CD4-positive, alpha-beta T cell (primary cell): ENCODE measurements at regions not wholly inside any gene's neighbourhood (a gene's known extent, or its start where the extent isn't known, plus 50 kb on each side); places are given as distances from the start of the nearest gene placed in this dataset.

Experiments used
- ATAC-seq: fragments of 200-7000 bp; cut with Tn5 transposase; one replicate; pipeline ENCODE4 v1.10.0; 2022; ENCODE audit warnings: mild to moderate bottlenecking; ENCODE audit not compliant: poor library complexity
- CTCF ChIA-PET: fragments of 350-600 bp; sonication (Branson Sonifier 250); formaldehyde crosslinking; loops from one replicate; lab custom pipeline; 2021; ENCODE audit warnings: antibody characterized with exemption, inconsistent platforms; lab: Charles Lee
- POLR2A ChIA-PET: fragments of 350-600 bp; sonication (Branson Sonifier 250); formaldehyde crosslinking; loops from one replicate; lab custom pipeline; 2021; ENCODE audit warnings: antibody characterized with exemption, inconsistent platforms; lab: Charles Lee
- DNase-seq, 14 experiments: peaks; one replicate each; pipeline ENCODE4 v3.0.0-alpha.2; 2013 to 2020; ENCODE audit warnings: mixed read lengths in 2 of 14
- H3K27ac ChIP-seq, 2 donors: one replicate each; pipeline versions ENCODE4 v1.5.1 to v1.7.0; 2013; ENCODE audit warnings: low read length in 2 of 2, low read depth in 1 of 2, mild to moderate bottlenecking in 1 of 2
- H3K27me3 ChIP-seq, 2 experiments: 1 replicate in 1 of 2; 2 replicates in 1 of 2; pipeline versions ENCODE4 v1.6.1 to v1.7.0; 2013; ENCODE audit warnings: low read length in 2 of 2, control low read depth in 1 of 2, mild to moderate bottlenecking in 1 of 2, moderate library complexity in 1 of 2; ENCODE audit not compliant: insufficient read depth in 2 of 2, control insufficient read depth in 1 of 2
- H3K36me3 ChIP-seq: one replicate; pipeline ENCODE4 v1.6.1; 2013; ENCODE audit warnings: low read length, control low read depth; ENCODE audit not compliant: insufficient read depth
- H3K4me1 ChIP-seq: one replicate; pipeline ENCODE4 v1.6.1; 2013; ENCODE audit warnings: low read length, control low read depth; ENCODE audit not compliant: insufficient read depth
- H3K4me3 ChIP-seq: one replicate; pipeline ENCODE4 v1.5.1; 2013; ENCODE audit warnings: mild to moderate bottlenecking, low read length, moderate library complexity
- H3K9me3 ChIP-seq, 2 experiments: 1 replicate in 1 of 2; 2 replicates in 1 of 2; pipeline versions ENCODE4 v1.6.1 to v1.7.0; 2013; ENCODE audit warnings: low read length in 2 of 2, mild to moderate bottlenecking in 2 of 2, control low read depth in 1 of 2, moderate library complexity in 1 of 2; ENCODE audit not compliant: control insufficient read depth in 1 of 2, insufficient read depth in 1 of 2
- H3K27ac Mint-ChIP-seq: one replicate; pipeline ENCODE4 v1.8.0; 2020; ENCODE audit warnings: mixed read lengths
- H3K27me3 Mint-ChIP-seq: one replicate; pipeline ENCODE4 v1.8.0; 2021; ENCODE audit warnings: mixed read lengths
- H3K36me3 Mint-ChIP-seq: one replicate; pipeline ENCODE4 v1.8.0; 2021; ENCODE audit warnings: low read depth, mixed read lengths
- H3K4me1 Mint-ChIP-seq: one replicate; pipeline ENCODE4 v1.8.0; 2021; ENCODE audit warnings: low read depth, mixed read lengths
- H3K4me3 Mint-ChIP-seq: one replicate; pipeline ENCODE4 v1.8.0; 2020; ENCODE audit warnings: mild to moderate bottlenecking, mixed read lengths
- H3K9me3 Mint-ChIP-seq: one replicate; pipeline ENCODE4 v1.8.0; 2020; ENCODE audit warnings: mixed read lengths
- intact Hi-C, 2 experiments: fragments of 100-400 bp; cut with DNase I in 1 of 2; cut with micrococcal nuclease in 1 of 2; formaldehyde crosslinking; loops; one replicate each; pipeline versions ENCODE4 v1.15.1 to v1.9.0; 2023 to 2025; cut with DNase I, micrococcal nuclease
- TF ChIP-seq, protein P1 (sequence below): fragments of 200-600 bp; IDR thresholded peaks from one replicate; pipeline ENCODE4 v1.8.0; 2022; ENCODE audit warnings: antibody characterized with exemption, mild to moderate bottlenecking

DNA sequence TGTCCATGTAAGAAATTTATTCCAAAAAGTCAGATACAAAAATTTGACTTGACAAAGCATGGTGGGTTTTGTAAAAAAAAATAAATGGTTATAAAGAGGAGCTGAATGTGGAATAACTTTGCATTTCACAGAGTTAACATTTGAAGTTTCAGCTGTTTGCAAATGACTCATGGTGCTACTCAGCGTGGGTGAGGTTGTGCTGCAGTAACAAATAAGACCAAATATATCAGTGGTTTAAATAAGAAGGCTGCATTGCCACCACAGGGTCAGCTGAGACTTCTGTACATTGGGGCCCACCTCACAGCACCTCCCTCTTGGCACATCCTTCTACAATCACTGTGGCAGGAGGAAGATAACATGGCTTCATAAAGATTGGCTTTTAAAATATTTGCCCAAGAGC lies 272.5 kb upstream of the SULF2 start:
- DNase-seq (no peak), ATAC-seq (no peak)
- H3K4me1 Mint-ChIP-seq, result no peaks in the 10 kb centered on the region
- H3K27ac ChIP-seq, result no peak overlapping the region
- H3K27me3 ChIP-seq, result peaks cover 0 to 3% of the 10 kb centered on the region in 2 experiments
- no peaks in the 10 kb centered on the region for H3K36me3 Mint-ChIP-seq
- H3K27ac Mint-ChIP-seq, result no peak overlapping the region
- H3K4me3 ChIP-seq, result no peak overlapping the region
- POLR2A ChIA-PET, result no interaction called here
- TF ChIP-seq, protein P1, sequence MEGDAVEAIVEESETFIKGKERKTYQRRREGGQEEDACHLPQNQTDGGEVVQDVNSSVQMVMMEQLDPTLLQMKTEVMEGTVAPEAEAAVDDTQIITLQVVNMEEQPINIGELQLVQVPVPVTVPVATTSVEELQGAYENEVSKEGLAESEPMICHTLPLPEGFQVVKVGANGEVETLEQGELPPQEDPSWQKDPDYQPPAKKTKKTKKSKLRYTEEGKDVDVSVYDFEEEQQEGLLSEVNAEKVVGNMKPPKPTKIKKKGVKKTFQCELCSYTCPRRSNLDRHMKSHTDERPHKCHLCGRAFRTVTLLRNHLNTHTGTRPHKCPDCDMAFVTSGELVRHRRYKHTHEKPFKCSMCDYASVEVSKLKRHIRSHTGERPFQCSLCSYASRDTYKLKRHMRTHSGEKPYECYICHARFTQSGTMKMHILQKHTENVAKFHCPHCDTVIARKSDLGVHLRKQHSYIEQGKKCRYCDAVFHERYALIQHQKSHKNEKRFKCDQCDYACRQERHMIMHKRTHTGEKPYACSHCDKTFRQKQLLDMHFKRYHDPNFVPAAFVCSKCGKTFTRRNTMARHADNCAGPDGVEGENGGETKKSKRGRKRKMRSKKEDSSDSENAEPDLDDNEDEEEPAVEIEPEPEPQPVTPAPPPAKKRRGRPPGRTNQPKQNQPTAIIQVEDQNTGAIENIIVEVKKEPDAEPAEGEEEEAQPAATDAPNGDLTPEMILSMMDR, result no peak
- H3K27me3 Mint-ChIP-seq, result peaks cover 12% of the 10 kb centered on the region
- intact Hi-C loops, result no loop called here
- no peaks in the 10 kb centered on the region for H3K4me1 ChIP-seq
- H3K36me3 ChIP-seq, result no peaks in the 10 kb centered on the region
- no peak overlapping the region for H3K4me3 Mint-ChIP-seq
- peaks cover 0 to 14% of the 10 kb centered on the region in 2 experiments for H3K9me3 ChIP-seq
- CTCF ChIA-PET, result no interaction called here
- H3K9me3 Mint-ChIP-seq, result peaks cover 2% of the 10 kb centered on the region

DNA sequence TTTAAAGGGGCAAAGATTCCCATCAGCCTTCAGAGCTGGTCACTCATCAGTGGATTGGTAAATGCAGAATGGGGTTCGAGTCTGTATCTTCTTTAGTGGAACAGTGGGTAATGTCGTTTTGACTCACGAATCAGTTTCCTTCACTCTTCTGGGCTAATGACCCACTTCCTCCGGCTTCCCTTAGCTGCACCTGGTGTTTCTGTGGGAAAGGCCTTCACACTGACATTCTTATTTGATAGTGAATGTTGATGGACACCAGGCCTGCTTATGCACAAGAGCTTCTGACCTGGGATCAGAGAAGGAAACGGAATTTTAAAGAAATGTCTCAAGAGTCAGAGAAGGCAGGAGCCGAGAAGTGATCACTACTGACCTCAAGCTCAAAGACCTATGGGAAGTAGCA lies 272.0 kb upstream of the SULF2 start:
- no peaks in the 10 kb centered on the region for H3K4me1 Mint-ChIP-seq
- peaks cover 0 to 14% of the 10 kb centered on the region in 2 experiments for H3K9me3 ChIP-seq
- intact Hi-C loops, result no loop called here
- no peak for ATAC-seq
- CTCF ChIA-PET, result no interaction called here
- no peak overlapping the region for H3K27ac ChIP-seq
- H3K36me3 ChIP-seq, result no peaks in the 10 kb centered on the region
- H3K27ac Mint-ChIP-seq, result no peak overlapping the region
- no peaks in the 10 kb centered on the region for H3K36me3 Mint-ChIP-seq
- no peaks in the 10 kb centered on the region for H3K4me1 ChIP-seq
- POLR2A ChIA-PET, result no interaction called here
- H3K4me3 ChIP-seq, result no peak overlapping the region
- no peak overlapping the region for H3K4me3 Mint-ChIP-seq
- TF ChIP-seq, protein P1, result no peak
- no peak for DNase-seq
- peaks cover 2% of the 10 kb centered on the region for H3K9me3 Mint-ChIP-seq
- H3K27me3 Mint-ChIP-seq, result peaks cover 13% of the 10 kb centered on the region
- H3K27me3 ChIP-seq, result peaks cover 0 to 3% of the 10 kb centered on the region in 2 experiments

DNA sequence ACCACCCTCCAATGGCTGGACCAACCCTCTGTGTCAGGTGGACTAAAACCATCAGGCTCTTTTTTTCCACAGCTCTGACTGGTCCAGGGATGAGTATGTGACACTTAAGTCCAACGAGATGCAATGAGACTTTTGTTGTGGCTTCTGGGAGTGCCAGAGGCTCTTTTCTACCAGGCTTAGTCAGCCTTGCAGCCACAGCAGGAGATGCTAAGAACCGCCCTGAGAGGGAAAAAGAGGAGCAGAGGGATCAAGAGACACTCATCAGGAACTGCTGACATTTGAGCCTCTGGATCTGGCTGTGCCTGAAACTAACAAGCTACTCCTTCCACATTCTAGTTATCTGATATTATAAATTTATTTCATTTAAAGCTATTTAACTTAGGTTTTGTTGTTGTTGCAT lies 270.9 kb upstream of the SULF2 start:
- Mint-ChIP-seq H3K27ac (no peak overlapping the region), H3K4me1 (no peaks in the 10 kb centered on the region), H3K36me3 (no peaks in the 10 kb centered on the region), H3K27me3 (peaks cover 21% of the 10 kb centered on the region), H3K9me3 (peaks cover 2% of the 10 kb centered on the region), H3K4me3 (no peak overlapping the region)
- H3K27me3 ChIP-seq, result peaks cover 0 to 5% of the 10 kb centered on the region in 2 experiments
- H3K4me3 ChIP-seq, result no peak overlapping the region
- intact Hi-C loops, result no loop called here
- CTCF ChIA-PET, result no interaction called here
- H3K36me3 ChIP-seq, result no peaks in the 10 kb centered on the region
- TF ChIP-seq, protein P1, result no peak
- peaks cover 0 to 14% of the 10 kb centered on the region in 2 experiments for H3K9me3 ChIP-seq
- H3K27ac ChIP-seq, result no peak overlapping the region
- POLR2A ChIA-PET, result no interaction called here
- DNase-seq, result no peak
- no peaks in the 10 kb centered on the region for H3K4me1 ChIP-seq
- ATAC-seq, result no peak
